Tibial artery (tissue), 4 donors: ENCODE measurements at regions not wholly inside any gene's neighbourhood (a gene's known extent, or its start where the extent isn't known, plus 50 kb on each side); places are given as distances from the start of the nearest gene placed in this dataset.

Experiments
- DNase-seq, 2 donors: peaks; one replicate each; pipeline ENCODE4 v3.0.0-alpha.2; 2019
- H3K27ac ChIP-seq, 2 donors: fragments of 200-600 bp; sonication (generic) in 1 of 2; 1 replicate in 1 of 2; 2 replicates in 1 of 2; pipeline ENCODE4 v1.5.1; 2018 to 2019; ENCODE audit warnings: mild to moderate bottlenecking in 1 of 2
- H3K27me3 ChIP-seq, 2 donors: fragments of 200-600 bp; sonication (generic) in 1 of 2; one replicate each; pipeline versions ENCODE4 v1.5.1 to v1.6.0; 2016 to 2019
- H3K36me3 ChIP-seq, 3 donors: fragments of 200-600 bp; sonication (generic) in 2 of 3; one replicate each; pipeline ENCODE4 v1.5.1; 2016 to 2019; ENCODE audit warnings: mild to moderate bottlenecking in 2 of 3
- H3K4me1 ChIP-seq, 4 donors: fragments of 200-600 bp; sonication (generic) in 2 of 4; 1 replicate in 3 of 4; 2 replicates in 1 of 4; pipeline ENCODE4 v1.5.1; 2016 to 2019
- H3K4me3 ChIP-seq, 2 donors: fragments of 200-600 bp; sonication (generic) in 1 of 2; 1 replicate in 1 of 2; 2 replicates in 1 of 2; pipeline ENCODE4 v1.5.1; 2018 to 2019; ENCODE audit warnings: mild to moderate bottlenecking in 2 of 2
- H3K9me3 ChIP-seq, 3 donors: fragments of 200-600 bp; sonication (generic) in 1 of 3; one replicate each; pipeline ENCODE4 v1.5.1; 2016 to 2019
- CTCF ChIP-seq, 2 experiments: fragments of 200-600 bp in 1 of 2; fragments of 450-650 bp in 1 of 2; IDR thresholded peaks; one replicate each; pipeline ENCODE4 v1.5.1; 2017 to 2019; ENCODE audit warnings: antibody characterized with exemption in 2 of 2, mild to moderate bottlenecking in 1 of 2, moderate library complexity in 1 of 2
- intact Hi-C: fragments of 100-400 bp; cut with DNase I; formaldehyde crosslinking; loops from one replicate; pipeline ENCODE4 v1.15.0; 2023; ENCODE audit warnings: low total_unique reads

- H3K27me3 ChIP-seq: no peaks in the 10 kb centered on the region
- H3K9me3 ChIP-seq: no peaks in the 10 kb centered on the region
- no peak for DNase-seq
- intact Hi-C loops: no loop called here
- H3K36me3 ChIP-seq: no peaks in the 10 kb centered on the region
- TF ChIP-seq CTCF (IDR thresholded peaks at IDR 0.05): no peak
- no peak overlapping the region for H3K4me3 ChIP-seq
- no peak overlapping the region for H3K27ac ChIP-seq
- peaks cover 0 to 7% (median 2%) of the 10 kb centered on the region in 4 donors for H3K4me1 ChIP-seq
Observed at GRCh38 chr9:19552282-19553105, 143.7 kb downstream of the ACER2 start.

- intact Hi-C loops: no loop called here
- Histone ChIP-seq H3K36me3 (no peaks in the 10 kb centered on the region), H3K27me3 (no peaks in the 10 kb centered on the region), H3K4me3 (no peak overlapping the region), H3K27ac (no peak overlapping the region), H3K4me1 (peaks cover 0 to 7% (median 2%) of the 10 kb centered on the region in 4 donors), H3K9me3 (no peaks in the 10 kb centered on the region)
- no peak for TF ChIP-seq CTCF (IDR thresholded peaks at IDR 0.05)
- no peak for DNase-seq
Observed at GRCh38 chr9:19551124-19551929, 142.5 kb downstream of the ACER2 start.

- TF ChIP-seq CTCF (IDR thresholded peaks at IDR 0.05): no peak
- Histone ChIP-seq H3K27ac (no peak overlapping the region), H3K36me3 (no peaks in the 10 kb centered on the region), H3K4me1 (peaks cover 0 to 7% (median 2%) of the 10 kb centered on the region in 4 donors), H3K9me3 (peaks cover 0 to 4% (median 0%) of the 10 kb centered on the region in 3 donors), H3K4me3 (no peak overlapping the region), H3K27me3 (no peaks in the 10 kb centered on the region)
- no peak for DNase-seq
- intact Hi-C loops: no loop called here
Observed at GRCh38 chr9:19550009-19550408, 141.2 kb downstream of the ACER2 start.

GRCh38 chr9:19533373-19533772 lies 124.6 kb downstream of the ACER2 start:
- intact Hi-C loops: no loop called here
- no peak overlapping the region for H3K27ac ChIP-seq
- H3K4me3 ChIP-seq: no peak overlapping the region
- DNase-seq: no peak
- no peaks in the 10 kb centered on the region for H3K4me1 ChIP-seq
- H3K36me3 ChIP-seq: no peaks in the 10 kb centered on the region
- no peaks in the 10 kb centered on the region for H3K27me3 ChIP-seq
- no peaks in the 10 kb centered on the region for H3K9me3 ChIP-seq
- TF ChIP-seq CTCF (IDR thresholded peaks at IDR 0.05): no peak

- DNase-seq: no peak
- Histone ChIP-seq H3K27me3 (no peaks in the 10 kb centered on the region), H3K4me3 (no peak overlapping the region), H3K36me3 (no peaks in the 10 kb centered on the region), H3K27ac (no peak overlapping the region), H3K9me3 (no peaks in the 10 kb centered on the region), H3K4me1 (no peaks in the 10 kb centered on the region)
- no peak for TF ChIP-seq CTCF (IDR thresholded peaks at IDR 0.05)
- intact Hi-C loops: no loop called here
Observed at GRCh38 chr9:19527663-19528062, 118.9 kb downstream of the ACER2 start.
